ENCODE measurements at regions not wholly inside any gene's neighbourhood (a gene's known extent, or its start where the extent isn't known, plus 50 kb on each side); places are given as distances from the start of the nearest gene placed in this dataset.
"Not testable (repeated sequence)": the region's sequence is repeated elsewhere in the genome, so short reads cannot be mapped to it uniquely, and the experiment has no call there.

DNA sequence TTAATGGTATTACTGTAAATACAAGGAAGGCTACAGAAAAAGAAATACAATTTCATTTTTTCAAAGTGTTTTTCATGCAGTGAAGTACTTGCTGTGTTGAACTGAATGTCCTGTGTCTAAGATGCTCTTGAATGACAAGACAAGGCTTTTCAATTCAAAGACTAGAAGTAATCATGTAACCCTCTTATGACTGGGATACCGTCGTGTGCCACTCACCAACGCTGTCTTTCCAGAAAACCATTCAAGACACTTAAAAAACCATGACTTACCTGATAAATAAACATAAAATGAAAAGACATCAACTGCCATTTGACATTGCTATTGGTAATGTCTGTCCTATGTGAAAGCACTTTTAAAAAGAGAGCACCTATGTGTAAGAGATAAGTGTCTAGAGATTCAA, 183.1 kb upstream of the DPP10 start:
- DNase-seq (ENCODE audit: low spot score), result no peak

DNA sequence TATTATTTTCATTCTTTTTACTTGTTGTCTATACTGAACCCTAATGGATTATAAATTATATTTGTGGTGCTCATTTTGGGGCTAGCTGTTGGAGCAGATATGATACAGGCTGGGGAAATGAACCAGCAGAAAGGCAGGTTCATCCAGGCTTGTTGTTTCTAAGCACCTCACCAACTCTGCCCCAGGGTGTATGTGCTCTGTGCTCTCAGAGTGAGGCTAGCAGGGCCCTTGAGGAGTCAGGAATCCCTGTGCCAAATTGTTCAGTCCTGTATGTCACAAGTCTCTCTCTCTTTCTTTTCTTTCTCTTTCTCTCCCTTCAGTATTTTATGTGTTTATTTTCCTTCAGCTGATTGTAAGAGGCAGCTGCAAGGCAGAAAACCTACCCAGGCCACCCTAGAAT, 181.1 kb upstream of the DPP10 start:
- no peak for DNase-seq (ENCODE audit: low spot score)

DNA sequence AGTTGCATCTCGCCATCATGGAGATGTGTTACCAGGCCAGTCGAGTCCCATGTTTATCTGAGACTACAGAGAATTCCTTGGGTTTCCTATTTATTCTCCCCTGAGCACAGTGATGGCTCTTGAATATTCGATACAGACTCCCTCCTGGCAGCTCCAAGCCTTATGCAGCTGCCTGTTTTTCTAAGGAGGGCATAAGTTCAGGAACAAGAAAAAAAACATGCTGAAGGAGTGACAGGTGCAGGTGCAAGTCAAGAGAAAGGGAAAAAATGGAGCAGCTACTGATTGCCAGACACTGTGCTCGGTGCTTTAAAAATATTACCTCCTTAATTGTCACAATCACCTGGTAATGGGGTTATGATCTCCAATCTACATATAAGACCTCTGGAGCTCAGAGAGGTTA, 177.2 kb upstream of the DPP10 start:
- no peak for DNase-seq (ENCODE audit: low spot score)

DNA sequence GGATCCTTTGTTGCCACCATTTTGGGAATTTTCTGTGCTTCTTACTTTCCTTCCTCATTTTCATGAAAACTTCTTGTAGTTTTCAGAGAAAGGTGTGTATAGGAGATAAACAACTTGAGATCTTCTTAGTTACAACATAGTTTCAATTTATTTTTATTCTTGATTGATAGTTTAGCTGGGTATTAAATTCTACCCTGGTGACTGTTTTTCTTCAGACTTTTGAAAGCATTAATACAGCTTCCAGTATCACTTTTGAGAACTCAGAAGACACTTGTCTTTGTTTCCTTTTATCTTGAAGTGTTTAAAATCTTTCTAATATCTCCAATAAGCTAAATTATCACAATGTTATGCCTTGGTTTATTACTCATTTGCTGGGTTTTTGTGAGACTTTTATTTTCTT, 167.5 kb upstream of the DPP10 start:
- DNase-seq (ENCODE audit: low spot score), result no peak

DNA sequence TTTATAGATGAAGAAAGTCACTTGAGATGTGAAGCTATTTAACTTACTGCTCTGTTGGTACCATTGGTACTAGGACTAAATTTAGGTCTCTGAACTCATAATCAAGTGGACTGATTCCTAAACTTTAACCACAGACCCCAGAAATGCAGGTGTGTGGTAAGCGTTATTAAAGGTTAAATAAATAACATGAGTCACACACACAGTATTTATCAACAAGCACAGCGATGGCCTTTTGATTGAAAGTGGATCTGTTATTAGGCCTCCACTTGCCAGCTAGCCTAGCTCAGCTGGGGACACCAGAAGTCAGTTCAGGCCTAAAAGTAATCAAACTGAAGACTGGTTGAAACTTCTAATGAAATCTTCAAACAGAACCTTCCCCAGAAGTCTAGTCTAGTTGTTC, 161.3 kb upstream of the DPP10 start:
- DNase-seq (ENCODE audit: low spot score), result no peak

DNA sequence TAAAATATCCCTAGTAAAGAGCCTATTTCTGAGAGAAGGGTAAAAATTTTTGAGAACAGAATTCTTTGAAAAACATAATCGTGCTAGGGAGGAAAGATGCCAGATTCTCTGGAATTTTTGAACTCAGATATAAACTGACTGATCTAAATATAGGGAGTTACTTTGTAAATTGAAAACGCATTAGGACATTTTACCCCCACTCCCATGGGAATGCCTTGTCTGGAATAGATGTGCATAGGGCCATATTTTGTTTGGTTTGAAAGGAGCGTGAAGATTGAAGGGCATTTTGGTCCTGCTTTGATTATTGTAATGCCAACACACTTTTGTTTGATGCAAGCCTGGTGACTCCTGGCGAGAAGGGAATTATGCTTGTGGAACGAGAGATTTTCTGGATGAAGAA, 158.7 kb upstream of the DPP10 start:
- DNase-seq (ENCODE audit: low spot score), result no peak

DNA sequence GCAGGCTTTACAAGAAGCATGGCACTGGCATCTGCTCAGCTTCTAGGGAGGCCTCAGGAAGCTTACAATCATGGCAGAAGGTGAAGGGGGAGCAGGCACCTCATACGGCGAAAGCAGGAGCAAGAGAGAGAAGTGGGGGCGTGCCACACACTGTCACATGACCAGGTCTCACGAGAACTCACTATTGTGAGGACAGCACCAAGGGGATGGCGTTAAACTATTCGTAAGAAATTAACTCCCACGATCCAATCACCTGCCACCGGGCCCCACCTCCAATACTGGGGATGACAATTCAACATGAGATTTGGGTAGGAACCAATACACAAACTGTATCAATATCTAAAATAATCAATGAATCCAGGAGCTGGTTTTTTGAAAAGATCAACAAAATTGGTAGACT, 156.0 kb upstream of the DPP10 start:
- DNase-seq (ENCODE audit: low spot score), result no peak

DNA sequence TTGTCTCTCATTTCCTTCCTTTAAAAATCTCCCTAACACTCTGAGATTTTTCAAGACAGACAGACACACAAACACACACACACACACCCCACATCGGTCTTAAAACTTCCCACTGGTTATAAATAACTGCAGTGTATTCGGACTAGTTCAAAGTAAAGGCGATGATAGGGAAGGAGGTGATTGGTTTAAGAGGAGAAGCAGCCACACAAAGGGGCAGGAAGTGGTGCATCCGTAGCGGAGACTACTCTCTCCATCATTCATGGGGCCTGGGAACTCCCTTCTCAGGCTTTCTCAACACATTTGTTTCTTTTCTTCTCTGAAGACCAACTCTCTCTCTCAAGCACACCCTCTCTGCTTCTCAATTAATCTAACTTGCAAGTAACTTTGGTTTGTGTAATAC, 149.1 kb upstream of the DPP10 start:
- no peak for DNase-seq (ENCODE audit: low spot score)

DNA sequence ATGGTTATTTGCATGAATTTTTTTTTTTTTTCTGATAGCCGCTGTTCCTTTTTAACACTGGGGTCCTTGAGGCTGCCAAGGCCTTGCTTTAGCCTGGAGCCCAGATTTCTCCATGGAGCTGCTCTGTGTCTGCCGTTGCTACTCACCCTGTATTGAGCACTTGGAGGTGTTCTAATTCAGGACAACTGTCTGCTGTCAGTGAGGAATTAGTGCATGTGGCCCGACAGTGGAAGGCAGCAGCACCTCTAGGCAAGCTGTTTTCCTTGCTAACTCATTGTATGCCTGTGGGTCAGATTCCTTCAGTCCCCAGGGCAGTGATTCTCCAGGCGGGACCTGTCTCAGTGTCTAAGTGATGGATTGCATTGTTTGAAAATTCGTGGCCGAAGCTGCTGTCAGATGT, 147.7 kb upstream of the DPP10 start:
- no peak for DNase-seq (ENCODE audit: low spot score)

DNA sequence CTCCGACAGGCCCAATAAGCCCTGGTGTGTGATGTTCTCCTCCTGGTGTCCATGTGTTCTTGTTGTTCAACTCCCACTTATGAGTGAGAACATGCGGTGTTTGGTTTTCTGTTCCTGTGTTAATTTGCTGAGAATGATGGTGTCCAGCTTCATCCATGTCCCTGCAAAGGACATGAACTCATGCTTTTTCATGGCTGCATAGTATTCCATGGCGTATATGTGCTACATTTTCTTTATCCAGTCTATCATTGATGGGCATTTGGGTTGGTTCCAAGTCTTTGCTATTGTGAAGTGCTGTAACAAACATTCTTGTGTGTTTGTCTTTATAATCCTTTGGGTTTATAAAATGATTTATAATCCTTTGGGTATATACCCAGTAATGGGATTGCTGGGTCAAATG, 142.1 kb upstream of the DPP10 start:
- not testable (repeated sequence) for DNase-seq (ENCODE audit: low spot score)

DNA sequence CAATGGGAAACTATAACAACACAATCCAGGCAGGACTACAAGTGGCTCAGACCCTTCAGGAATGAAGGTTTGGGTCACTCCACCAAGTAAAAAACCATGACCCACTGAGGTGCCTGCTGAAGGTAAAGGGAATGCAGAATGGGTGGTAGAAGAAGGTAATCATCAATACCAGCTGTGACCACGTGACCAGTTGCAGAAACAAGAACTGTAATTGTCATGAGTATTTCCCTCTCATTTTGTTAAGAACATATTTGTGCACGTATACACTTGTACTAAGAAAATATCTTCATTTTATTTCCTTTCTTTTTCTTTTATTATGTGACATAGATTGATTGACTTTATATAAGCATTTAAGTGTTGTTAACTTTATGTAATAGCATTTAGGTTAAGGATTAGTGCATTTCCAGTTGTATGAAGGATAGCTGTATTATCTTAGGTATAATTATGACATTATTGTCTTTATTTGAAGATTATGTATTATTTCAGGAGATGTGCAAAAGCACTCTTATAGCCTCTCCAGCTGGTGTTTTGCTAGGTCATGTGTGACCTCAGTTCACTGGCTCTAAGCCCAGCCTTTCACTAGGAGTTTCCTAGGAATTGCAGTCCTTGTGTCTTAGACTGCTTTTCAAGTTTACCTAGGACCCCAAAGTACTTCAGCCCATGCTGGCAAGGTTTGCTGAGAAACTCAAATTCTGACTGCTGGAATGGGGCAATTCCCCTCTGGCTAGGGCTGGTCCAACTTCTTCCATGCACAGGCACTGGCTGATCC, 125.7 kb upstream of the DPP10 start:
- DNase-seq (ENCODE audit: low spot score), result no peak

DNA sequence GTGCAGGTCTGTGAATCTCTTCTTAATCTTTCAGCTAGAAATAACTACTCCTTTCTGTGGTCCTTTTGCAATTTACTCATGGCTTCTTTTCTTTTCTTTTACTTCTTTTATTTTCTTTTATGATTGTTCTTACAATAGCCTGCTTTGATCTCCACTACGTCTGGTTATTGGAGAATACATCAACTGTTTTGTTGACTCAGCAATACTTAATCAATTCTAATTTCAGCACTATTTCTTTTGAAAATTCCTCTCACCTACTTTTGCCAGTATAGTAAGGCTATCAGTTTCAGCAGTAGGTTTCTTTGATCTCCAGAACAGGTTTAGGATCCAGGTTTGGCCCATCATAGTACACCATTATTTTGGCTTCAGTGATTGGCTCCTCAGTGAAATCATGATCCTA, 111.8 kb upstream of the DPP10 start:
- DNase-seq (ENCODE audit: low spot score), result no peak

DNA sequence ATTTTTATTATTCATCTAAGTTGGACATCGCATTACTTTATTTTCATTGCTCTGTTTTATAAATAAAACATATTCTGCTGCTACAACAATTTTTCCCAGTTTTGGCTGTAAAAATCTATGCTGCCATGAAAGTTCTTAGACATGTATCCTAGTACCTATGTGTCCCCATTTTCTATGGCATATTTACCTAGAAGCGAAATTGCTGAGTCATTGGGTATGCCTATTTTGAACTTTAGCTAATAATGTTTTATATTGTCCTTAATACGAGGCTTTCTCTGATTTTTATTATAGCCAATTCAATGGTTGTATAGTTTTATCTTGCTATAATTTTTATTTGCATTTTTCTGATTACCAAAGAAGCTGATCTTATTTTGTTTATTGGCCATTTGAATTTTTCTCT, 110.5 kb upstream of the DPP10 start:
- no peak for DNase-seq (ENCODE audit: low spot score)

DNA sequence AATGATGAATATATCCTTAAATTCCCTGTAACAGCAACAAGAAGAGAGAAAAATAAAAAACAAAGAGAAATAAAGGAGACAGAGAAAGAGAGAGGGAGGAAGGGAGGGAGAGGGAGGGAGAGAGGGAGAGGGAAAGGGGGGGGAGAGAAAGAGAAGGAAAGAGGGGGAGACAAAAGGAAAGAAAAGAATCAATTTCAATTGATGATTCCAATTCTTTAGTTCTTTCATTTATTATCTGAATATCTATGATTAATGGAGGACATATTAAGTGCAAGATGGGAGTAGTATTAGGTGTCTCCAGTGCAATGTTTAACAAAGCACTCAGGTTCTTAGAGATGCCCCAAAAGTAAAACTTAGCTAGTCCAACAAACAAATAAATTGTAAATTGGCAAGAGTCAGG, 97.2 kb upstream of the DPP10 start:
- no peak for DNase-seq (ENCODE audit: low spot score)

DNA sequence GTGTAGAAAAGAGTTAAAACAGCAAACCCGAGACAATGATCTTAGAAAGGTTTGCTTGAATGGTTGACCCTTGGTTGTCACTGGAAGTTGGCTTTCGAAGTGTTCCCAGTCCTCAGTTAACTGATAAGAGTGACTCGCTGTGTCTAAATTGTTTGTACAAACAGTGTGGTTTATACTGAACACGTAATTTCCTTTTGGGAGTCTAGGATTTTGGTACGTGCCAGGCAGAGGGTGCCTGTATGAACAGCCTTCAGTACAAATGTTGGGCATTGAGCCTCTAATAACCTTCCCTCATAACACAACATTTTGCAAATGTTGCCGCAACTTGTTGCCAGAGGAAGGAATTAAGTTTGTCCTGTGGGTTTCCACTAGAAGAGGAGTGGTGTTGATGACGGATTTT, 95.8 kb upstream of the DPP10 start:
- DNase-seq (ENCODE audit: low spot score), result no peak

DNA sequence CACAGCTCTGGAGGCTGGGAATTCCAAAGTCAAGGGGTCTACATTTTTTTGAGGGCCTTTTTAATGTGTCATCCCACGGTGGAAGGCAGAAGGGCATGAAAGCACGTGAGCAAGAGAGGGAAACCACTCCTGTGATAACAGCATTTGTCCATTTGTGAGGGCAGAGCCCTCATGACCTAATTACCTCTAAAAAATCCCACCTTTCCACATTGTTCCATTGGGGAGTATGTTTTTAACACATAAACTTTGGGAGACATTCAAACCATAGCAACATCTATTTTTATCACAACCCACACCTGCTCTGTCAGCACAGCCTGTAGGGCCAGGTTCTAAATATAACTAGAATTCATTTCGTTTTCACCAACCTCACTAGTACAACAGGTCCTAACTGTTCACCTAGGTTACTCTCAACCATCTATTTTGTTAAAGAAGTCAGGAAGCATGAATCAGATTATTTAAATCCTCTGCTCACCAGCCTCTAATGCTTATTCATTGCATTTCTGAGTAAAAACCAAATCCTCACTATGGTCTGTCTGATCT, 92.2 kb upstream of the DPP10 start:
- no peak for DNase-seq (ENCODE audit: low spot score)

DNA sequence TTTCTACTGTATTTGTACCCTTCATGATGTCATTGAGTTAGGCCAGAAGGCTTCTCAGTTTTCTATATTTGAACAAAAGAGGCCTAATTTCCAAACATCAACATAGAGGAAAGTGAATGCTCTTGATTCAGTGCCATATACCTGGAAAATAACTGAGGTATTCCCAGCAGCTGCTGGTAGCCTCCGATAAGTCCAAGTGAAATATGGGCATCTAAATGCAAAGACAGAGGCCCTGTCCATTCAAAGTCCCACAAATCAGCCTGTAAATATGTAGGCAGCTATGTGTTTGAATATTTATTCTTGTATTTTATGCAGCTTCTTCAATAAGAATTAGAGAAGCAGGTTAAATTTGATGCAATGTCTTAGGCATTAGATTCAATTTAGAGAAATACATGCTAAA, 89.5 kb upstream of the DPP10 start:
- no peak for DNase-seq (ENCODE audit: low spot score)

DNA sequence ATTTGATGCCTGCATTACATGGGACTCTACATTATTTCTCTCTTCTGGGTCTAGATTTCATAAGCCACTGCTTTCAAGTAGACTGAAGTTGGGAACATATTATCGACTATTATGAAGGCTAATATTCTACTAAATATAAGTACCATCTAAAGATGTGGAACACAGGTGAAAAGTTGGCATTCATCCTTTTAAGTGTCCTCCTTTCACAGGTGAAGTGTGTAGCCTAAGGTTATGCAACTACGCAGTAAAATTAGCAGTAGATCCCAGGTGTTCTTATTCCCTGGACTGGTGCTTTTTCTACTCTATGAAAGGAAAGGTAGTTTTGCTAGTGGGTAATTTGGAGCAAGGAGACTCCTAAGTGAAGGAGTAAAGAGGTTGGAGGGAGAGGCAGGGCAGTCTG, 88.2 kb upstream of the DPP10 start:
- no peak for DNase-seq (ENCODE audit: low spot score)

DNA sequence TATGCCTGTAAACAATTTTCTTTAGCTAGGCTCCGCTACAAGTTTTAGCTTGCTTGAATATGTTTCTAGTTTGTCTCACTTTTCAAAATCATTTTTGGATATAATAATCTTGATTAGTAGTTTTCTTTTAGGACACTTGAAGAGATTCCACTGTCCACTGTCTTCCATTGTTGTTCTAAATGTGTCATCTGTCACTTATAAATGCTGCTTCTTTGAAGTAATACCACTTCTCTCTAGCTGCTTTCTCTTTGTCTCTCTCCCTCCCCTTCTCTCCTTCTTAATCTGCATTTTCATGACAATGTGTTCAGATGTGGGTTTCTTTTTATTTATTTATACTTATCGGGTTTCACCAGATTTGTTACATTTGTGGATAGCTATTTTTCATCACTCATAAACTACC, 73.7 kb upstream of the DPP10 start:
- no peak for DNase-seq (ENCODE audit: low spot score)

DNA sequence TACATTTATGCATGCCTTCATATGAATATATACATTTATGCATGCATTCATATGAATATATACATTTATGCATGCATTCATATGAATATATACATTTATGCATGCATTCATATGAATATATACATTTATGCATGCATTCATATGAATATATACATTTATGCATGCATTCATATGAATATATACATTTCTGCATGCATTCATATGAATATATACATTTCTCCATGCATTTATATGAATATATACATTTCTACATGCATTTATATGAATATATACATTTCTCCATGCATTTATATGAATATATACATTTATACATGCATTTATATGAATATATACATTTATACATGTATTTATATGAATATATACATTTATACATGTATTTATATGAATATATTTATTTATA, 70.7 kb upstream of the DPP10 start:
- not testable (repeated sequence) for DNase-seq (ENCODE audit: low spot score)

DNA sequence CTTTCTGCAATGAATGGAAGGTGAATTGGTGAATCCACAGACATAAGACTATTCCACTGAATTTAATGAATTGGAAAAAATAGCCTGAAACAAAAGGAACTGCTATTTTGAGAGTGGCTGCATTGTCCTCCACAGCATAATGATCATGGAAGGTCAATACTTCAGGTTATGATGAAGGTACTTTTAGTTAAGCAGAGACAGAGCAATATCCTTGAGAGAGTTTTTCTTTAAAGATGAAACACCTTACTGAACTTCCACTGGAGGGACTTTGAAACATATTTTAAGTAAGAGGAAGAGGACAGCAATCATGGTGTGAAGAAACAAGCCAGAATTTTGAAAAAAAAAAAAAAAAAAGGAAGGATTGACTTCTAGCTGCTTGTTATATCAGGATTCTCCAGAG, 68.8 kb upstream of the DPP10 start:
- no peak for DNase-seq (ENCODE audit: low spot score)

DNA sequence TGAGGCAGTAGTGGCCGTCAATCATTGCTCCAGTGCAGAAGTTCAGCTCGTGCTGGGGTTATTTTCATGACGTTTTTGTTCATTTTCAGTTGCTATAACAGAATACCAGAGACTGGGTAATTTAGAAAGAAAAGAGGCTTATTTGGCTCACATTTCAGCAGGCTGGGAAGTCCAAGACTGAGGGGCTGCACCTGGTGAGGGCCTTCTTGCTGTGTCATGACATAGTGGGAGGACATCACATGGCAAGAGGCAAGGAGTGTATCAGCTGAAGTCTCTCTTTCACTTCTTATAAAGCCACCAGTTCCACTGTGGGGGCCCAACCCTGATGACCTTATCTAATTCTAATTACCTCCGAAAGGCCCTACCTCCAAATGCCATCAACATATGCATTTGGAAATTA, 58.0 kb upstream of the DPP10 start:
- DNase-seq (ENCODE audit: low spot score), result no peak

DNA sequence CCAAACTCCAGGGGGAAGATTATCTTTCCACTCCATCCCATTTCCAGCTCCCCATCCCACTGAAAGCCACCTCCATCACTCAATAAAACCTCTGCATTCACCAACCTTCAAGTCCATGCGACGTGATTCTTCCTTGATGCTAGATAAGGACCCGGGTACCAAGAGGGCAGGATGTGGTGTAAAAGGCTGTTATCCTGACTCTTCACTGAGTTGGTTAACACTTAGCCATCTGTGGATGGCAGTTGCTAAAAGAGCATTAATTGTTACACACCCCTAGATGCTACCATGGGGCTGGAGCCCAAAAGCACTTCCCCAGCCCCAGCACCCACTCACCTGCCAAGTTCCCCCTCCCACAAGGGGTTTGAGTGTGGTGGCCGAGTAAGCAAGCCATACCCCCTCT, 53.4 kb upstream of the DPP10 start:
- DNase-seq (ENCODE audit: low spot score), result no peak

Data from pons (tissue), 1 donor.